GM13976 (cell line): ENCODE measurements at regions not wholly inside any gene's neighbourhood (a gene's known extent, or its start where the extent isn't known, plus 50 kb on each side); places are given as distances from the start of the nearest gene placed in this dataset.

Source experiments
- DNase-seq: peaks from one replicate; pipeline ENCODE4 v3.0.0; 2012; ENCODE audit warnings: low spot score
- in situ Hi-C: fragments of 300-500 bp; cut with MboI; formaldehyde crosslinking; loops from one replicate; pipeline ENCODE4 v1.12.0; 2022; ENCODE audit warnings: low sequenced_read_pairs, mixed read lengths, inconsistent platforms; ENCODE audit not compliant: unreplicated experiment
- TF ChIP-seq, protein P1 (sequence below): IDR thresholded peaks from 2 replicates; pipeline ENCODE4 v1.5.1; 2012; ENCODE audit warnings: borderline replicate concordance, mild to moderate bottlenecking; ENCODE audit not compliant: insufficient read depth; ENCODE audit errors: extremely low read depth, missing control alignments, control extremely low read depth

DNA sequence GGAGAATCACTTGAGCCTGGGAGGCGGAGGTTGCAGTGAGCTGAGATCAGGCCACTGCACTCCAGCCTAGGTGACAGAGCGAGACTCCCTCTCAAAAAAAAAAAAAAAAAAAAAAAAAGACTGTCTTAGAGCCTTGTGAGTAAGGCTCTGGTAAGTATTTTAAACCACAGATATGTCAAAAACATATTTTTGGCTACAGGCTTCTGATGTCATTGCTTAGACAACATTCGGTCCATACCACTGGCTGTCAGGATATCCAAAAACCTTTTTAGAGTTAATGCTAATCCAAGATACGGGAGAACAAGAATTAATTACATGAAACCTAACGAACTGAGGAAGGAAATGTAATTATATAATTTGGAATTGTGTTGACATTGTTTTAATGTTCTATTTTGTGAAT lies 999.5 kb upstream of the PABPC4L start:
- in situ Hi-C loops, result no loop called here
- TF ChIP-seq, protein P1, sequence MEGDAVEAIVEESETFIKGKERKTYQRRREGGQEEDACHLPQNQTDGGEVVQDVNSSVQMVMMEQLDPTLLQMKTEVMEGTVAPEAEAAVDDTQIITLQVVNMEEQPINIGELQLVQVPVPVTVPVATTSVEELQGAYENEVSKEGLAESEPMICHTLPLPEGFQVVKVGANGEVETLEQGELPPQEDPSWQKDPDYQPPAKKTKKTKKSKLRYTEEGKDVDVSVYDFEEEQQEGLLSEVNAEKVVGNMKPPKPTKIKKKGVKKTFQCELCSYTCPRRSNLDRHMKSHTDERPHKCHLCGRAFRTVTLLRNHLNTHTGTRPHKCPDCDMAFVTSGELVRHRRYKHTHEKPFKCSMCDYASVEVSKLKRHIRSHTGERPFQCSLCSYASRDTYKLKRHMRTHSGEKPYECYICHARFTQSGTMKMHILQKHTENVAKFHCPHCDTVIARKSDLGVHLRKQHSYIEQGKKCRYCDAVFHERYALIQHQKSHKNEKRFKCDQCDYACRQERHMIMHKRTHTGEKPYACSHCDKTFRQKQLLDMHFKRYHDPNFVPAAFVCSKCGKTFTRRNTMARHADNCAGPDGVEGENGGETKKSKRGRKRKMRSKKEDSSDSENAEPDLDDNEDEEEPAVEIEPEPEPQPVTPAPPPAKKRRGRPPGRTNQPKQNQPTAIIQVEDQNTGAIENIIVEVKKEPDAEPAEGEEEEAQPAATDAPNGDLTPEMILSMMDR, result no peak
- no peak for DNase-seq

DNA sequence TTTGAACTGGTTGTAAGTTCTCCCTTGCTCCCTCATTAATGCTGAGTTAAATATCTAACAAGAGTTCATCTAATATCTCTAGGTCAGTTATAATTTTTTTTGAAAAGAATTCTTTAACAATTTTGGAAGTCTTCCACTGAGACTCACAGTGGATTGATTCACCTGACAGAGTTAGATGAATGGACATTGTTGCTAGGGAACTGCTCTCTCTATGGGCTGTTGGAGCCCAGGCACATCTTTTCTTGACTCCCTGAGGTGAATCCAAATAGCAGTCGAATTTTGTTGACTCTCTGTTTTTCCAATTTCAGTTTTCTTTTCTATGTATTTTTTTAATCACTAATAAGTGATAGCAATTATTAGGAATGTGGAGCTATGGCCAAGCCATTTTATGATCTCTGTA lies 996.1 kb upstream of the PABPC4L start:
- TF ChIP-seq, protein P1, result no peak
- no peak for DNase-seq
- in situ Hi-C loops, result no loop called here

DNA sequence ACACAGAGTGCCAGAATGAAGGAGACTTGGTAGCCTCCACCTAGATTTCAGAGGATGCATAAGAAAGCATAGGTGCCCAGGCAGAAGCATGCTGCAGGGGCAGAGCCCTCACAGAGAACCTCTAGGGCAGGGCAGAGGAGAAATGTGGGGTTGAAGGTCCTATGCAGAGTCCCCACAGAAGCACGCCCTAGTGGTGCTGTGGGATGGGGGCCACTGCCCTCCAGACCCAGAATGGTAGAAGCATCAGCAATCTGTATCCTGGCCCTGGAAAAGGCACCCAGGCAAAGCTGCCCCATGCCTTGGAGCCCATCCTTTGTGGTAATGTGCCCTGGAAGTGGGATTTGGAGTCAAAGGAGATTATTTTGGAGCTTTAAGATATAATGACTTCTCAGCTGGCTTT lies 992.9 kb upstream of the PABPC4L start:
- TF ChIP-seq, protein P1, result no peak
- in situ Hi-C loops, result no loop called here
- no peak for DNase-seq

DNA sequence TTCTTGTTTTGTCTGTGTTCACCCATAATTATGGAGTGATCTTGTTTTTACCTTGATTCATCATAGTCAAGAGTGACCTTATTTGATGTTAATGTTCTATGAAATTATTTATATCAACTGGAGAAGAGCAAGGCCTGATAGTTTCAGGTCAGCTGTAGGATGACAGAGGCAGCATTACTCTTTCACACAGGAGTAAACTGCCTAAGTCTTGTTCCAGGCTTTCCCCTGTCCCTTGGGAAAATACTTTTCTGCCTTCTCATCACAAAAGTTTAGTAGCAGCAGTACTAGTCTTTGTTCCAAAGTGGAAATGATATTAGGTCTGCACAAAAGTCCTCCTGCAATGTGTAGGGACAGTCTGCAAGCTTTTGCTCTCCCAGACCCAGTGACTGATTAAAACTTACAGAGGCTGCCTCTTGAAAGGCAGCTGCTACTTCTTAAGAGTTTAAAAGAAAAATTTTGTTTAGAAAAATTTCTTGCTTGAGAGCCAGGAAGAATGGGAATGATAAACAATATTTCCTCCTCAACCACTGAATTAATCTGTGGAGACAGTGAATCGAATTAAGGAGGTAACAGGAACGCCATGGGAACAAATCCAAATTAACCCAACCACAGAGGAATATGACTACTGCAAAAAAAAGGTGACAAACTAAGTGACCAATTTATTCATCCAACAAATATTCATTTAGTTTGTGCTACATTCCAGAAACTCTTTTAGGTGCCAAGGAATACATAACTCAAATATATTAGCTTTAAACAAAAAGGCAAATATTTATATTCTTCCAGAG lies 991.4 kb upstream of the PABPC4L start:
- DNase-seq, result no peak
- in situ Hi-C loops, result no loop called here

DNA sequence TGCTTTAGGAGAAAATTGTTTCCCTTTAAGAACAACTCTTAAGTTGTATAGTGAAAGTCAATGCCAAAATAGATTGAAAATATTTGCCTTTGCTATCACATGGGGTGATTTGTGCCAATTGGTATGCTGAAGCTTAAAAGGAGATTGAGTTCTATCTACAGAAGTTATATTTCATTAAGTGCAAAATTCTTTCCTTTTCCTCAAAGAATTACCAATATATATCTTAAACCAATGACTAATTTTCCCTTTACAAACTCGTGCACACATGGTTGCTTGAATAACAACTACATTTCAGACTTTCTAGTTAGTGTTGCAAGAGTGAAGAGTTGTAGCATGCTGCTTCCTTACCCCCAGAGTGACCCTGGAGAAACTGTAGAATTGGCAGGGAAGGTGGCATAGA lies 990.0 kb upstream of the PABPC4L start:
- no peak for DNase-seq
- in situ Hi-C loops, result no loop called here
- TF ChIP-seq, protein P1, result no peak

More for the DNA sequence above, 991.4 kb upstream of the PABPC4L start:
- TF ChIP-seq, protein P1, result no peak

DNA sequence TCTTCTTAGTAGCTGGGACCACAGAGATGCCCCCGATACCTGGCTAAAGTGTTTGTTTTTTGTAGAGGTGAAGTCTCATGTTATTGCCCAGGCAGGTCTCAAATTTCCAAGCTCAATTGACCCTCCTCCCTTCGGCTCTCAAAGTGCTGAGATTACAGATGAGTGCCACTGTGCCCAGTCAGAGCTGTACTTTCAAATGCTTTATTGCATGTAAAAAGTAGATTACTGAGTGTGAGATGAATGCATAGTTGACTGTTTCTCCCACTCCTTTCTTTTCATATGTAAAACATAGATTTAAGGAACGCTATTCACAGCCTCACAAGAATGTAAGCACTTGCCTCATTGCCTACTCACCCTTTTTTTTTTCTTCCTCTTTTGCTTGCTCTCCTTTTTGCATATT lies 984.4 kb upstream of the PABPC4L start:
- DNase-seq, result no peak
- in situ Hi-C loops, result no loop called here
- TF ChIP-seq, protein P1, result no peak
